ENCODE measurements at regions not wholly inside any gene's neighbourhood (a gene's known extent, or its start where the extent isn't known, plus 50 kb on each side); places are given as distances from the start of the nearest gene placed in this dataset.

GRCh38 chr15:77688693-77689092 lies 56.0 kb upstream of the LINGO1 start:
- POLR2A ChIA-PET (ENCODE audit: low non-redundant PET): no interaction called here
- CTCF ChIA-PET: no interaction called here
- no peak for DNase-seq (ENCODE audit: low spot score)
- H3K27ac ChIP-seq: no peak overlapping the region
- TF ChIP-seq, protein P1, sequence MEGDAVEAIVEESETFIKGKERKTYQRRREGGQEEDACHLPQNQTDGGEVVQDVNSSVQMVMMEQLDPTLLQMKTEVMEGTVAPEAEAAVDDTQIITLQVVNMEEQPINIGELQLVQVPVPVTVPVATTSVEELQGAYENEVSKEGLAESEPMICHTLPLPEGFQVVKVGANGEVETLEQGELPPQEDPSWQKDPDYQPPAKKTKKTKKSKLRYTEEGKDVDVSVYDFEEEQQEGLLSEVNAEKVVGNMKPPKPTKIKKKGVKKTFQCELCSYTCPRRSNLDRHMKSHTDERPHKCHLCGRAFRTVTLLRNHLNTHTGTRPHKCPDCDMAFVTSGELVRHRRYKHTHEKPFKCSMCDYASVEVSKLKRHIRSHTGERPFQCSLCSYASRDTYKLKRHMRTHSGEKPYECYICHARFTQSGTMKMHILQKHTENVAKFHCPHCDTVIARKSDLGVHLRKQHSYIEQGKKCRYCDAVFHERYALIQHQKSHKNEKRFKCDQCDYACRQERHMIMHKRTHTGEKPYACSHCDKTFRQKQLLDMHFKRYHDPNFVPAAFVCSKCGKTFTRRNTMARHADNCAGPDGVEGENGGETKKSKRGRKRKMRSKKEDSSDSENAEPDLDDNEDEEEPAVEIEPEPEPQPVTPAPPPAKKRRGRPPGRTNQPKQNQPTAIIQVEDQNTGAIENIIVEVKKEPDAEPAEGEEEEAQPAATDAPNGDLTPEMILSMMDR (conservative IDR thresholded peaks at IDR 0.05; ENCODE audit: low read depth): no peak

GRCh38 chr15:77688266-77688665 lies 55.6 kb upstream of the LINGO1 start:
- POLR2A ChIA-PET (ENCODE audit: low non-redundant PET): no interaction called here

GRCh38 chr15:77685082-77685815 lies 52.5 kb upstream of the LINGO1 start:
- ChIA-PET POLR2A (ENCODE audit: low non-redundant PET) (no interaction called here), CTCF (interaction anchor here (1.1 kb wide), 1 partner anchor 51 kb away, joined by 4 read pairs; no protein-coding TSS in a partner anchor)
- no peak for DNase-seq (ENCODE audit: low spot score)
- TF ChIP-seq, protein P1 (conservative IDR thresholded peaks at IDR 0.05; ENCODE audit: low read depth): no peak
- no peak overlapping the region for H3K27ac ChIP-seq

More at GRCh38 chr15:77688266-77688665, 55.6 kb upstream of the LINGO1 start:
- CTCF ChIA-PET: no interaction called here
- no peak overlapping the region for H3K27ac ChIP-seq
- DNase-seq (ENCODE audit: low spot score): no peak
- TF ChIP-seq, protein P1 (conservative IDR thresholded peaks at IDR 0.05; ENCODE audit: low read depth): no peak

DNA sequence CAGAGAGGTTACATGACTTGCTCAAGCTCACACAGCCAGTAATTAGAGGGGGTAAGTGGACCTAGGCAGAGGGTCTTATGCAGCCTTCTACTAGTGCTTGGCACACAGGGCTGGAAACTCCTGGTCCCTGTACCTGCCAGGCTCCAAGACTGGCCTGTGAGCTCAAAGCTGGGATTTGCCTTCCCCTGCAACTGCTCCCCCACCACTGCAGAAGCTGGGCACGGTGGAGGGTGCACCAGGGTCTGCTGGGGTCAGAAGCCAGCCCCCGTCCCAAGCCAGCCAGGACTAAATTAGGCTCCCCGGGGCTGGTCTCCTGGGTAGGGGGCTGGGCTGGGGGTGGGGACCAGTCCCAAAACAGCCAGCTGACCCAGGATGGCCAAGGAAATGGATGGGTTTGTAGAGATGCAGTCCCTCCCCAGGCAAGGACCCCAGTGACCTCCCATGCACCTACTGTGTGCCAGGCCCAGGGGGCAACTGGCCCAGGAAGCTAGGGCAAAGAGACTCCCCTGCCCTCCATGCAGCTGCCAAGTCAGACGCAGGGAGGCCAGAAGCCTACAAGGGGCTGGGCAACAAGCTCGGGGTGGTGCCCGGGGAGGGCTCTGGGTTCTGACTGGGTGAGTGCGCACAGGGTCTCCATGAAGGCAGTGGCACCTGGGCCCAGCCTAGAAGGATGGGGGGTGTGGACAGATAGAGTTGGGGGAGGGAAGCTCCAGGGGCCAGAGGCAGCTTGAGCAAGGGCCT lies 51.8 kb upstream of the LINGO1 start:
- TF ChIP-seq, protein P1 (conservative IDR thresholded peaks at IDR 0.05; ENCODE audit: low read depth): no peak
- ChIA-PET CTCF (interaction anchor here (1.1 kb wide), 1 partner anchor 51 kb away, joined by 4 read pairs; no protein-coding TSS in a partner anchor), POLR2A (ENCODE audit: low non-redundant PET) (no interaction called here)
- DNase-seq (ENCODE audit: low spot score): no peak
- H3K27ac ChIP-seq: no peak overlapping the region

GRCh38 chr15:77682564-77682963 lies 49.9 kb upstream of the LINGO1 start:
- CTCF ChIA-PET: interaction anchor here (0.6 kb wide), 1 partner anchor 14 kb away, joined by 3 read pairs; no protein-coding TSS in a partner anchor
- TF ChIP-seq, protein P1 (conservative IDR thresholded peaks at IDR 0.05; ENCODE audit: low read depth): no peak
- POLR2A ChIA-PET (ENCODE audit: low non-redundant PET): no interaction called here
- no peak for DNase-seq (ENCODE audit: low spot score)
- H3K27ac ChIP-seq: no peak overlapping the region

Data from RWPE1 (cell line).